Activated T-cell treated with anti-CD3 and anti-CD28 coated beads for 48 hours (primary cell): ENCODE measurements at regions not wholly inside any gene's neighbourhood (a gene's known extent, or its start where the extent isn't known, plus 50 kb on each side); places are given as distances from the start of the nearest gene placed in this dataset.

Source experiments
- DNase-seq: peaks from one replicate; pipeline ENCODE4 v3.0.0-alpha.2; 2020; ENCODE audit warnings: low read depth

GRCh38 chr14:98578204-98578603 is 693.8 kb downstream of the BCL11B start:
- no peak for DNase-seq

GRCh38 chr14:98579140-98579539 is 692.9 kb downstream of the BCL11B start:
- no peak for DNase-seq

- no peak for DNase-seq
Measured at GRCh38 chr14:98580131-98580678, 691.8 kb downstream of the BCL11B start.

- DNase-seq = no peak
Measured at GRCh38 chr14:98582276-98582675, 689.7 kb downstream of the BCL11B start.

GRCh38 chr14:98591161-98591560 is 680.8 kb downstream of the BCL11B start:
- DNase-seq = no peak

GRCh38 chr14:98592611-98593170 is 679.3 kb downstream of the BCL11B start:
- DNase-seq = no peak

GRCh38 chr14:98593361-98593761 is 678.6 kb downstream of the BCL11B start:
- no peak for DNase-seq

- DNase-seq = no peak
Measured at GRCh38 chr14:98594156-98594555, 677.8 kb downstream of the BCL11B start.

GRCh38 chr14:98598576-98598975 is 673.4 kb downstream of the BCL11B start:
- no peak for DNase-seq

GRCh38 chr14:98599082-98599481 is 672.9 kb downstream of the BCL11B start:
- no peak for DNase-seq

- no peak for DNase-seq
Measured at GRCh38 chr14:98602983-98603382, 669.0 kb downstream of the BCL11B start.

GRCh38 chr14:98605043-98605442 is 667.0 kb downstream of the BCL11B start:
- no peak for DNase-seq

GRCh38 chr14:98606041-98606640 is 665.9 kb downstream of the BCL11B start:
- DNase-seq = no peak

- no peak for DNase-seq
Measured at GRCh38 chr14:98606816-98607215, 665.2 kb downstream of the BCL11B start.

- no peak for DNase-seq
Measured at GRCh38 chr14:98607341-98607910, 664.6 kb downstream of the BCL11B start.

- DNase-seq = no peak
Measured at GRCh38 chr14:98608071-98609060, 663.6 kb downstream of the BCL11B start.

- DNase-seq = no peak
Measured at GRCh38 chr14:98612434-98613200, 659.4 kb downstream of the BCL11B start.

GRCh38 chr14:98614741-98615140 is 657.3 kb downstream of the BCL11B start:
- DNase-seq = no peak

GRCh38 chr14:98622208-98623051 is 649.6 kb downstream of the BCL11B start:
- DNase-seq = no peak

- DNase-seq = no peak
Measured at GRCh38 chr14:98623788-98624415, 648.1 kb downstream of the BCL11B start.
